IPS-11a (cell line): ENCODE measurements at regions not wholly inside any gene's neighbourhood (a gene's known extent, or its start where the extent isn't known, plus 50 kb on each side); places are given as distances from the start of the nearest gene placed in this dataset.
"Not testable (repeated sequence)": the region's sequence is repeated elsewhere in the genome, so short reads cannot be mapped to it uniquely, and the experiment has no call there.

ENCODE experiments used
- H3K4me3 ChIP-seq: one replicate; pipeline ENCODE4 v1.5.1; 2013; ENCODE audit warnings: low read depth, low read length, control low read depth

DNA sequence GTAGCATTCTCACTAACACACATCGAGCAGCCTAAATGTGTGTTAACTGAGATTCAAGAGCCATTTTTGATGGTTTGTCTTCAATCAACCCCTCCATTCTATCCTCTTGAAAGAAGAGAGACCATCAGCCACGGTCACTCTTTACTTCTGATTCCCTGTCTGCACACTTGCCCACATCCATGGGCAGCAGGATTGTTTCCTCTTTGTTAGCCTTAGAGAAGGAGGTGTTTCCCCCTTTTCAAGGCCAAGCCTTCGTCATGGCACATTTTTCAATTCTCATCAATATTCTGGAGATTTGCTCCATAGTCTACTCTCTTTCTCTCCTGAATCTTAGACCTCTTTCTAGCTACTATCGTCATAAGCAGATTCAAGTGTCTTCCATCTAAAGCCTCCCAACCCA, 522.4 kb upstream of the NAALADL2 start:
- H3K4me3 ChIP-seq, result no peak overlapping the region

DNA sequence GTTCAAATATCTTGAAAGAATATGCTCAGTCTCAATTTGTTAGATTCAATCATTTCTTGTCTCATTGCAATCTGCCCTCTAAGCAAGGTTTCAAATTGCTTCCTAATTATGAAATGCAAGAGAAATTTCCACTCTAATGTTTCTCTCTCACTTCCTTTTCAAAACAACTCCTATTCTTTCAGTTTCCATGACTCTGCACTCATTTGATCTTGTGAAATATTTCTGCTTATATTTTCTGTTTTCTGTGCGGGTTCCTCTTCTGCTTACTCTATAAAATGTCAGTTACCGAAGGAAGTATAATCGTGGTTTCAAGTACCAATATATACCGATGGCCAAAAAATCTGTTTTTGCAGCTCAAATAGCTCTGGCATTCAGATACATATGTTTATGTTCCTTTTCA, 521.9 kb upstream of the NAALADL2 start:
- no peak overlapping the region for H3K4me3 ChIP-seq

DNA sequence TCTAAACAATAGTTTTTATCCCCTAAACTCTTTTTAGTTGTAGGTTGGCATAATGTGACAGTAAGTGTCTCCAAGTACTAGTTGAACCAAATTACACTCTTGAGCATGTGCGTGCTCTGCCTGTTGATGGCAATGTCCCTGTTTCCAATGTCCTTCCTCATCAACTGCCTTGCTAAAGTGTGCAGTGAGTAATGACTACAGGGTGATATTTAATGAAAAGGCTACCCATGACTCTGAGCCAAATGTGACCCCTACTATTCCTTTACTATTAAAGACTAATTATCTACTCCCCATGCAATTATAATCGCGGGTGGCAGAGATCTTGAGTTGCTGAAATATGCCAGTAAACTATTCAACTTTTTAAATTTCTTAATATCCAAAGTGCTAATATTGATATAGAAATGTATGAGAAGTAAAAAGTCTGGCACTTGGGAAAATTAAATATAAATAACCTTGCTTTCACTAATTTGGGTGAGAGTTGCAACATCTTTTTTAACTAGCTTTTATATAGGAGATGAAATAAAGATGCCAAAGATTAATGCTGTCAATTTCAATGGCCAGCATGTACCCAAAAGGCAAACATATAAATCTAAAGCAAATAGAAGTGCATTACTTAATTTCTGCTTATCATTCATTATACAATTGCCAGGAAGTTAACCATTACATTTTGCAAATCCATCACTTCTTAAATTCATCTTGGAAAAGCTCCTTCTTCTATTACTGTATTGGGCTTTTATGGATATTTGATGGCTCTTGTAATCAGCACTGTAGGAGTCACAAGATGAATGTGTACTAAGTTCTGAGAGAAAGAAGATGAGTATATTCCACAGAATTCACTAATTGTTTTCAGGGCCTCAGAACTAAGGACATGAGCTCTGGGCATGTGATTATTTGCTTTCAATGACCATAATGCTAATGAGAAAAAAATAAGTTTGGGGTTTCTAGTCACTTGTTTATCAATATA, 518.2 kb upstream of the NAALADL2 start:
- no peak overlapping the region for H3K4me3 ChIP-seq

DNA sequence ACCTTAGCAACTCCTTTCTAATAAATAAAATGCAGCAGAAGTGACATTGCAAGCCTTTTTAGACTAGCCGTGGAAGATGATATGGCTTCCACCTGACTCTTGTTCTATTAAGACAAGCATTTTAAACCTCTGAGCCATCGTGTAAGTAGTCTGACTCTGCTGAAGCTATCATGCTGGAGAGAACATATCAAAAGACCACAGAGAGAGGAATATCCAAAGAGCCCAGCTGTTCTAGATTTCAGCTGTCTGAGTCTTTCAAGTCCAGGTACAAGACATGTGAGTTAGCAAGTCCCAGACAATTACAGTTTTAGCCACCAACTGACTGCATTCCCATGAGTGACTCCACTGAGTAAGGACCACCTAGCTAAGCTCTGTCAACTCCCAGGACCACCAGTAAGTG, 517.0 kb upstream of the NAALADL2 start:
- no peak overlapping the region for H3K4me3 ChIP-seq

DNA sequence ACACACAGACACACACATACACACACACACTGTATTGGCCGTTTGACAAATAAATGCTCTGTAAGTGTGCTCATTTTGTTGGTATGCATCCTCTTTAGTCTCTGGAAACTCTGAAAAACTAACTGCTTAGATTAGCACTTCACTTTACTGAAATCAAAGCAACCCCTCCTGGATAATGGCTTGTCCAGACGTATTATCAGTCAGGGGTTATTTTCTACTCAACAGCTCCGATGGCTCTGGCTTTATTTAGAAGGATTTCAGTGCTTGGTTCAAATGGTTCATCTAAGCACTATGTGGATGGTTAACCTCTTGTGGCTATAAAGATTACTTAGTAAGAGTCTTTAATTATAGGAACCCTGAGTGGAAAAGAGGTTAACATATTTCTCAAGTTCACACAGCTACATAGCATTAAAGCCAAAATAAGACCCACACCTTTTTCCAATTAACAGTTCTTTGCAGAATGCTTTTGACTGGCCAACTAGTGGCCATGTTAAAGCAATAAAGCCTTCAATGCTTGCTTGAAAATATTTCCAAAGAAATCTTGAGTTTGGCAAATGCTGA, 516.1 kb upstream of the NAALADL2 start:
- H3K4me3 ChIP-seq, result no peak overlapping the region

DNA sequence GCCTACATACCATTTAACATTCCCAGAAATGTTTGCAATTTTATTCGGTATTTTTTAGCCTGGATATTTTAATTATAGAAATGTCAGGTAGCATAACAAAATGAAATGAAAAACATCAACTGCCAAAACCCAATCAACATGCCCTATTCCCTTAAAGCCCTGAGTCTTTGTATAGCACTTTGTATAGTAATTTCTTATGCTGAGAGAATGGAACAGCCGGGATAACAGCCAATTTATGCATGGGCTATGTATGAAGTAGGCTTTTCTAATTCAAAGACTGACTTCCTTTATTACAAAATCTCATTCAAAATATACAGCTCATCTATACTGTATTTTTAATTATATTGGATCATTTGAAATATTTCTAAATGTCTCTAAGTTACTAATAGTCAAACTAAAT, 513.0 kb upstream of the NAALADL2 start:
- no peak overlapping the region for H3K4me3 ChIP-seq

DNA sequence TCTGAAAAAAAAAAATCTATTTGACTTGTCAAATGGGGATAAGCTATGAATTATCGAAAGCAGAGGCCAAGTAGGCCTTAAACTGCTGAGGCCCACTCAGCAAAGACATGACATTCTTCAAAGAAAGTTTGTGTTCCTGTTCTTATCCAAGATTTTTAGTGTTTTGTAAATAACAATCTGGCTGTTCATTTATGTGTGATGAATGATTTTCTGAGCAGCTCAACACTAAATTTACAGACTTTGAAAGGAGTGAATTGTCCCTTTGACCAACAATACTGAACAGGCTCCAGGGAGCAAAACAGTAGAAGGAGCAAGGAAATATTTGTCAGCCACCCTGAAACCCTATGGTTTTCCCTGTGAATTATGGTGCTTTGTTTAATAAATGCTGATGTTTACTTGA, 512.6 kb upstream of the NAALADL2 start:
- H3K4me3 ChIP-seq, result no peak overlapping the region

DNA sequence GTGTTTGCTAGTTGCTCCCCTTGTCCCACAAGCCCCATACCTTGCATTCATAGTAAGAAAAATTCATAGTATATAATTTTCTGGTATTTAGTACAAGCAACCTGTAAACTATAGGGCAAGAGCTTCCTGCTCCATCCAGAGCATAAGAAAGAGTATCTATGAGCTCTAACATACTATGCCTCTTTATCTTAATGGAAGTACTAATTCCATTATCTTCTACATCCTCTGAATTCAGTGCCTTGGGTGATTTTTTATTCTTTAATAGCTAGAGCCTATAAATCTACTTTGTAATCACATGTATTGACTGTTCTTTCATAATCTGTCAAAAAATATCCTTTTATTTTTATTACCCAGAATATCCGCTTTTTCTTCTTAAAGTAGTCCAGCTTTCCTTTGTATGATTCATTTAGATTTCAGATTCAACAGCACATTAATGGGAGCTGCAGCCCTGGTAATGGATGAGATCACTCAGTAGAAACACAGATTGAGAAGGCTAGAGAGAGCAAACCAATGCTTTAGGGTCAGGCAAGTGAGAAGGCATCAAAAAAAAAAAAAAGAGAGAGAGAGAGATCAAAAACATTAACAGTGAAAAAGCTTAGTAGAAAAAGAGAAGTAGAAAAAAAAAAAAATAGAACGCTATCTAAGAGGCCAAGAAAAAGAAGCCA, 511.5 kb upstream of the NAALADL2 start:
- H3K4me3 ChIP-seq, result no peak overlapping the region

DNA sequence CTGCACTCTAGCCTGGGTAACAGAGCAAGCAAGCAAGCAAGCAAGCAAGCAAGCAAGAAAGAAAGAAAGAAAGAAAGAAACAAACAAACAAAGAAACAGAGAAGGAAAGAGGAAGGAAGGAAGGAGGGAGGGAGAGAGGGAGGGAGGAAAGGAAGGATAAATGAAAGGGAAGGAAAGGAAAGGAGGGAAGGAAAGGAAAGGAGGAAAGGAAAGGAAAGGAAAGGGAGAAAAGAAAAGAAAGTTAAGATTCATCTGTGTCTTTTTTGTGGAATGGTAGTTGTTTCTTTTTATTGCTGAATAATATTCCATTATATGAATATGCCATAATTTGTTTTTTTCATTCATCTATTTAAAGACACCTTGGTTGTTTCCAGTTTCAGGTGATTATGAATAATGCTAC, 506.9 kb upstream of the NAALADL2 start:
- no peak overlapping the region for H3K4me3 ChIP-seq

DNA sequence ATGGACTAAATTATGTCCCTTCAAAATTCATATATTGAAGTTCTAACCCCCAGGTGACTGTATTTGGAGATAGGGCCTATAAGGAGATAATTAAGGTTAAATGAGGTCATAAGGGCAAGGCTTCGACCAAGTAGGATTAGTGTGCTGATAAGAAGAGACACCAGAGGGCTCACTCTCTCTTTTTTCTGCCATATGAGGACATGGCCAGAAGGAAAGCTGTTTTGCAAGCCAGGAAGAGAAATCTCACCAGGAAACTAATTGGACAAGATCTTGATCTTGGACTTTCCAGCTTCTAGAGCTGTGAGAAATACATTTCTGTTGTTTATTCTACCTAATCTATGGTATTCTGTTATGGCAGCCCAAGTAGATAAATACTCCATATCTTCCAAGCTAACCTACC, 503.6 kb upstream of the NAALADL2 start:
- no peak overlapping the region for H3K4me3 ChIP-seq

DNA sequence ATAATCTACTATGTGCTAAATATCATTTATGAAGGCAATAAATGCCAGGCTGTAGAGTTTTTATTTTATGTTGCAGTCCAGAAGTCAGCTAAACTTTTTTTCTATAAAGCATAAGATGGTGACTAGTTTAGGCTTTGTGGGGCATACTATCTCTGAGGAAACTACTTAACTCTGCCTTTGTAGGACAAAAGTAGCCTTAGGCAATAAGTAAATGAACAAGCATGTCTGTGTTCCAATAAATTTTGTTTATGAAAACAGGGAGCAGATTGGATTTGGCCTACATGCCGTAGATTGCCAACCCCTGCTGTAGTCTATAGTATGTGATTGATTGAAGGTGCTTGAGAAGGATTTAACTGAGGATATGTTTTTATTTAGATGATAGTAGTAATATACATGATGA, 502.5 kb upstream of the NAALADL2 start:
- no peak overlapping the region for H3K4me3 ChIP-seq

DNA sequence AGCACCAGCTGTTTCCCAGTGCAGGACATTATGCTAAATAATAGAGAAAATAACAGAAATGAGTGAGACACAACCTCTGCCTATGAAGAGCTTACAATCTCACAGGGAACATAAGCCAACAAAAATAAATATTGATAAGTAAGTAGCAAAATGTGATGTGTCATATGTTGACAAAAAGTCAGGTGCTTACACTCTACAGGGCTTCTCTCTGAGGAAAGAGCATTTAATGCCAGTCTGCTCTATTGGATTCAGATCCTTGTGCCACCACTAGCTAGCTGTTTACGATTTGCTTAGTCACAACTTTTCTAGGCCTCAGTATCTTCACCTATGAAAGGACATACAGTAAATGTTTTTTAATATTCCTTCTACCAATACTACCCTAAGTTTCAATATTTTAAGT, 500.9 kb upstream of the NAALADL2 start:
- no peak overlapping the region for H3K4me3 ChIP-seq

DNA sequence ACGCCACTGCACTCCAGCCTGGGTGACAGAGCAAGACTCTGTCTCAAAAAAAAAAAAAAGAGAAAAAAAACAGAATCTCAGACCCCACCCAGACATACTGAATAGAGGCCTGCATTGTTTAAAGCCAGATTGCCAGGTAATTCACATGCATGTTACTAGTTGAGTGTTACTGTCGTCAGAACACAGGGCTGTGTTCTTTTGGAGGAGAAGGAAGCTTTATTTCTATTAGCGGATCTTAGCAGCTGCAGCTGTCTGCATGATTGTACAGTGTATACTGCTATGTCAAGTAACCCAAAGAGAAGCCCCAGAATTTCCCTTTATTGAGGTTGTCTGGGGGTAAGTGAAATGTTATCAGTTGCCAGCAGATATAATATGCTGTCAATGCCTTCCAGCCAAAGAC, 496.6 kb upstream of the NAALADL2 start:
- no peak overlapping the region for H3K4me3 ChIP-seq

DNA sequence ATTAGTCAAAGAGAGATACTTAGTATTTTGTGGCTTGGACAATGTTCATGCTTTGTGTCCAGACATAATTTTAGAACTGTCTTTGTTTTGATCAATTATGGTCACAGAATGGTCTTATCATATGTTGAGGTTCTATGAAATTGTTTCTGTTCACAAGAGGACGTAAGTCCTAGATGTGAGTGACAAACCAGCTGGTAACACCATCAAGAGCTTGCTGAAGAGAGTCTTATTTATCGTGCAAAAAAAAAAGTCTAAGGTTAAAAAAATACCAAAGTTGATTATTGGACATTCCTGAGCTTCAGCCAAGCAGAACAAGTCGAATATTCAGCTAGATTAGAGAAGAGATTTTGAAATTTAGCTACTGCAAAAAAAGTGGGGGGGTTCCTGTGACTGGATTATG, 495.9 kb upstream of the NAALADL2 start:
- no peak overlapping the region for H3K4me3 ChIP-seq

DNA sequence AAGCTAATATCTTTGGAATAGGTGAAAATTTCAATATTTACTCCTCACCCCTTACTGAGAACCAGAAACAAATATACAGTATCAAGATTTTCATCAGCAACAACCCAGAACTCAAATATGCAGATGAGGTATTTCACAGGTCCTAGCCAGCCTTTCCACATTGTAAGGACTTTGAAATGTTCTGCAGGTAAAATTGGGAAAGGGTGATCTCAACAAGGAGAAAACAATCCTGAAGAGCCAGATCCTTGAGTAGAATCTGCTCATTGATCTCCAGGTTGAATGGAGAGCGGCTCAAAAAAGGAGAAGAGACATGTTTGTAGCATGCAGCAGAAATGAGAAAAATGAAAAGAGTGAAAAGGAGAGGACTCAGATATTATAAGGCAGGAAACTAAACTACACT, 493.3 kb upstream of the NAALADL2 start:
- no peak overlapping the region for H3K4me3 ChIP-seq

DNA sequence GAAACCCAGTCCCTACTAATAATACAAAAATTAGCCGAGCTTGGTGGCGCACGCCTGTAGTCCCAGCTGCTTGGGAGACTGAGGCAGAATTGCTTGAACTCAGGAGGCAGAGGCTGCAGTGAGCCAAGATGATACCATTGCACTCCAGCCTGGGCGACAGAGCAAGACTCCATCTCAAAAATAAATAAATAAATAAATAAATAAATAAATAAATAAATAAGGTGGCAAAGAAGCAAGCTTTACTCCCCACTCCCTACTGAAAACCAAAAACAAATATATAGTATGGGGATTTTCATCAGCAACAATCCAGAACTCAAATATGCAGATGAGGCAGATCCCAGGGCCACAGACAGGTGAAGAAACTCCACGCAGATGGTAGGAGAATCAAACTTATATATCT, 492.2 kb upstream of the NAALADL2 start:
- H3K4me3 ChIP-seq, result not testable (repeated sequence)

DNA sequence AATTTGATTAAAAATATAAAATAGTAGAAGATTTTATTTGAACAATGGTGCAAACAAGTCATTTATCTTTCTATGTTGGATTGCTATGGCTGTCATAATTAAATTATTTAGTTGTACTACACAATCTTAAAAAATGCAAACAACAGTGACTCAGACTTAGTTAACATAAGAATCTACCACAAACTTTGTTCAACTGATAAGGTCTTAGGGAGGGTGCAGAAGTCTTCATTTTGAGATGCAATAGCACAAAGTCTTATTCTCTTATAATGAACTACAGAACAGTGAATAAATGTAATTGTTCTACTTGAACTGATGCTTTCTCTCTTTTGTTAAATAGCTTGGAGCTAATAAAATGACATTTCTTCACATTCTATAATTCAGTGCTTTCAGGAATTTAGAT, 482.8 kb upstream of the NAALADL2 start:
- H3K4me3 ChIP-seq, result no peak overlapping the region

DNA sequence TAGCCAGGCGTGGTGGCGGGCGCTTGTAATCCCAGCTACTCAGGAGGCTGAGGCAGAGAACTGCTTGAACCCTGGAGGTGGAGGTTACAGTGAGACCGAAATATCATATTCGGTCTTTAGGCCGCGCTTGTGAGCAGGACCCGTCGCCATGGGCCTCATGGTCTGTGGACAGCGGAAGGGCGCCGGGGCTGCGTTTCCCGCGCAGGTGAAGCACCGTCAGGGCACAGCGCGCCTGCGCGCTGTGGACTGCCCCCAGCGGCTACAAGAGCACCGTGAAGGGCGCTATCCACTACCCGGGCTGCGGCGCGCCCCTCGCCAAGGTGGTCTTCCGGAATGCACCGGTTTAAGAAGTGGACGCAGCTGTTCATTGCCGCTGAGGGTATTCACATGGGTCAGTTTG, 482.0 kb upstream of the NAALADL2 start:
- no peak overlapping the region for H3K4me3 ChIP-seq

DNA sequence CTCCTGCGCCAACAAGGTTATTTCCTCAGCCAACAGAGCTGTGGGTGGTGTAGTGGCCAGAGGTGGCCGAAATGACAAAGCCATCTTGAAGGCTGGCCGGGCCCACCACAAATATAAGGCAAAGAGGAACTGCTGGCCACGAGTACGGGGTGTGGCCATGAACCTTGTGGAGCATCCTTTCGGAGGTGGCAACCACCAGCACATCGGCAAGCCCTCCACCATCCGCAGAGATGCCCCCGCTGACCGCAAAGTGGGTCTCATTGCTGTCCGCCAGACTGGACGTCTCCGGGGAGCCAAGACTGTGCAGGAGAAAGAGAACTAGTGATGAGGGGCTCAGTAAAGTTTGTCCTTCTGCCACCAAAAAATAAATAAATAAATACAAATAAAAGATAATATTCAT, 481.4 kb upstream of the NAALADL2 start:
- H3K4me3 ChIP-seq, result no peak overlapping the region

DNA sequence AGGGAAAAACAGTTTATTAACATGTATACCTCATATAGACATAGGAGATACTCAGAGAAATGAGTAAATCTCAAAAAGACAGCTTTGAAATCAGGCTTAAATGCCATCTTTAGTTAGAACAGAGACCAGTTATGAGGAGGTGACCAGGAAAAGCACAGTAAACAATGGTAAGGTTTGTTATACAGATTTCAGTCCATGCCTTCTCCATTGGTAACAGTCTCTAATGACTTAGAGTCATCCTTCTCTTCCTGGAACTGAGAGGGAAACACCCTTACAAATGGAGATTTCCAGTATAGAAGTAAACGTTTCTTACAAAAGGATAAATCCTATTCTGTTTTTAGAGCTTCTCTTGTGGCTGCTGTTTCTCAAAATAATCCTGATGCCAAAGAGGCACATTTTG, 476.3 kb upstream of the NAALADL2 start:
- H3K4me3 ChIP-seq, result no peak overlapping the region

DNA sequence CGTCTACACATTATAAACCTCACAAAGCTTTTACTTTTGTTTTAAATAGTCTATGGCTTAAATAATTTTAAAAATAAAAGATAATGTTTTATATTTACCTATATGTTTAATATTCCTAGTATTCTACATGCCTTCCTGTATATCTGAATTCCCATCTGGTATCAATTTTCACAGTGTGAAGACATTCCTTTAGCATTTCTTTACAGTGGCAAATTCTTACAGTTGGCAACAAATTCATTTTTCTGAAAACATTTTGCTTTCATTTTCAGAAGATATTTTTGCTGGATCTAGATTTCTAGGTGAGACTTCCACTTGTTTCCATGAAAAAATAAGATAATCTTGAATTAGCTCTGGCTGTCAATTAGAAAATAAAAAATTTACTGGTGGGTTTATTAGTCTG, 471.4 kb upstream of the NAALADL2 start:
- H3K4me3 ChIP-seq, result no peak overlapping the region

DNA sequence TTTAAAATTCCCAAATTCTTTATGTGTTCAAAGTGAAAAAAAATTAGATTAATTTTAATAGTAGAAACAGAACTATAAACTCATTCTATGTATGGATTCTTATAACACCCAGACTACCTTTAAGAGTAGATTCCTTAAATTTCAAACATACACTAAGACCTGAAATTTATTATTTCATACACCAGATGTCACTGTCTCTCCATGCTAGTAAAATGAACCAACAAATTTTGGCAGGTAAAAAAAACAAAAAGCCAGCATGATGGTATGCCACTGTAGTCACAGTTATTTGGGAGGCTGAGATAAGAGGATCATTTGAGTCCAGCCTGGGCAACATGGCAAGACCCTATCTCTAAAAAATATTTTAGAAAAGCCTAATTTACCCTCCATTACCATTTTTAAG, 461.3 kb upstream of the NAALADL2 start:
- H3K4me3 ChIP-seq, result no peak overlapping the region
